Activated CD8-positive, alpha-beta memory T cell treated with anti-CD3 and anti-CD28 coated beads for 48 hours (primary cell): ENCODE measurements at regions not wholly inside any gene's neighbourhood (a gene's known extent, or its start where the extent isn't known, plus 50 kb on each side); places are given as distances from the start of the nearest gene placed in this dataset.
"Not testable (repeated sequence)": the region's sequence is repeated elsewhere in the genome, so short reads cannot be mapped to it uniquely, and the experiment has no call there.

Source experiments
- DNase-seq, 3 experiments: peaks; one replicate each; pipeline ENCODE4 v3.0.0-alpha.2; 2020; ENCODE audit warnings: low read depth in 2 of 3, low spot score in 2 of 3

DNA sequence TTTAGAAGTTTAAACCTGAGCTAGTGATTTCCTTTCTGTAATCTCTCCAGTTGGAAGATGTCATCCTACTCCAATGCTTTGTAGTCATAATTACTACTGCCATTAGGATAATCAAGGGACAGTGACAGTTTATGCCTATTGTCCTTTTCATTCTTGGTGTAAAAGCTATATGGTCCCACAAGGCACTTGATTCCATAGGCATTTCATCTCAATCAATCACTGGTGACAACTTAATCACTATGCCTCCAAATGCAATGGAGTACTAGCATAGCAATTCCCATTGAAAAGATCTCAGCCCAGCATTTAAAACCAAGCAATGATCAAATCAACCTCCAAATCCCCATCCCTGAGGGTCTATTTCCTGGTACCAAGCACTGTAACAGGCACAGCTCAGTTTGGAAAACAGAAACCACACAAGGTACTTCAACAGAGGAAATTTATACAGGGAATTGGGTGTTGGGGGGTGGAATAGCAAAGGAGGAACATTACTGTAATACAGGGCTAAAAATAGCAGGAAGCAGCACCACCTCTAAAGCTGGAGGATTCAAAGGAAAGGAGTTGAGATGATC lies 51.0 kb downstream of the FHIP2A start:
- no peak for DNase-seq

DNA sequence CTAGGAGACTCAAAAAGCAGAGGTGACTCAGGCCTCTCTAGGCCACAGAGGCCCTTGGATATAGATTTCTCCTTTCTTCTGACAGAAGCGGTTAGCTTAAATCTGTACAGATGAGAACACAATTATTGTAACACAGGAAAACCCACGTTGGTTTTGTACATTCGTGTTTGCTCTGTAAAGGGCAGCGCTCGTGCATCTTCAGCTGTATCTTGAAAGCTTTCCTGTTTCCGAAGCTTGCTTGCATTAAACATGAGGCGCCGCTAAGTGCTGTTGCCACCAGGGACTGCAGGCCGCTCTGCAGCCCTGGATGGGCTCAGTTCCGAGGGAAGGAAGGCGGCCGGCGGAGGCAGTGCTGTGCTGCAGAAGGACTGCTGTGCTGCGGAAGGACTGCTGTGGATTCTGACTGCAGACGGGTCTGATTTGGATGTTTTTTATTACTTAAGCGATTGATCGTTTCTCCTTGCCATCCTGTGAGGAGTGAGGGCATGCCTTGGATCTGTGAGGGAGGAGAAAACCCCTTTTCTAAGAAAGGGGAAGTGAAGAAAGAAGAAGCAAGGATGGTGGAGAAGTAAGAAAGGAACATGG lies 53.3 kb downstream of the FHIP2A start:
- no peak for DNase-seq

DNA sequence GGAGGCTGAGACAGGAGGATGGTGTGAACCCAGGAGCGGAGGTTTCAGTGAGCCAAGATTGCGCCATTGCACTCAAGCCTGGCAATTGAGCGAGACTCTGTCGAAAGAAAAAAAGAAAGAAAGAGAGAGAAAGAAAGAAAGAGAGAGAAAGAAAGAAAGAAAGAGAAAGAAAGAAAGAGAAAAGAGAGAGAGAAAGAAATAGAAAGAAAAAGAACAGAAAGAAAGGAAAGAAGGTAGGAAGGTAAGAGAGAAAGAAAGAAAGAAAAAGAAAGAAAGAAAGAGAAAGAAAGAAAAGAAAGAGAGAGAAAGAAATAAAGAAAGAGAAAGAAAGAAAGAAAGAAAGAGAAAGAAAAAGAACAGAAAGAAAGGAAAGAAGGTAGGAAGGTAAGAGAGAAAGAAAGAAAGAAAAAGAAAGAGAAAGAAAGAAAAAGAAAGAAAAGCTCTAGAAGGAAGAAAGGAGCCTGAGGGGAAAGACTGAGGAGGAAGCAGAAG lies 54.1 kb downstream of the FHIP2A start:
- DNase-seq: not testable (repeated sequence)

- DNase-seq: no peak
These were observed 54.6 kb downstream of the FHIP2A start for GRCh38 chr10:114876169-114876568.

DNA sequence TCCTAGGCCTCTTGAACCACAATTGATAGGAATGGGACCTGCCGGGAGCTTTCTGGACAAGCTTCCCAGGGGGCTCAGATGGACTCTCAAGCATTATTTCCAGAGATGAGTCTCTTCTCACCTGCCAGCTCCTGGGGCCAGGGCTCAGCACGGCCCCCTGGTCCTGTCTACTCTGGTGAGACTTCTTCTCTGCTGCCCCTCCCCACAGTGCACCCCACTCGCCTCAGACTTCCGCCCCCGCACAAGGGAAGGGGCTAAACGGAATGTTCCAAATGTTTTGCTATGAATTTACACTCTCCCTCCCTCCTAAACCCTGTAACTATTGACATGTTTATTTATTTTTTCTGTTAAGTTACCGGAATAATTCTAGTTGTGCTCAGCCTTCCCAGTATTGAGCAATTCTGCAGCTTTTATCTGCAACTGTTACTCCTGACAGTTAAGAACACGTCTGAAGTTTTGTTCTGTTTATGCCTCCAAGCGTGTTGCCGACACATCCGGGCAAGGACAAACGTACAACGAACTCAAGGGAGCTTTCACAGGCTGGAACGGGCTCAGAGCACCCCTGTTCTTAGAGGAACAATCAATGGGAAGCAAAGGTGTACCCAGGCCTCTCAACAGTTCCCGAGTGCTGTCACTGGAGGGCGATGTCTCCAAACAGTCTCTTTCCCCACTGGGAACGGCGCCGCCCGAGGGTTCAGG lies 55.2 kb downstream of the FHIP2A start:
- DNase-seq: peak in 1 of 3 experiments; percentile 11

- DNase-seq: no peak
These were observed 55.7 kb downstream of the FHIP2A start for GRCh38 chr10:114877301-114877644.

DNA sequence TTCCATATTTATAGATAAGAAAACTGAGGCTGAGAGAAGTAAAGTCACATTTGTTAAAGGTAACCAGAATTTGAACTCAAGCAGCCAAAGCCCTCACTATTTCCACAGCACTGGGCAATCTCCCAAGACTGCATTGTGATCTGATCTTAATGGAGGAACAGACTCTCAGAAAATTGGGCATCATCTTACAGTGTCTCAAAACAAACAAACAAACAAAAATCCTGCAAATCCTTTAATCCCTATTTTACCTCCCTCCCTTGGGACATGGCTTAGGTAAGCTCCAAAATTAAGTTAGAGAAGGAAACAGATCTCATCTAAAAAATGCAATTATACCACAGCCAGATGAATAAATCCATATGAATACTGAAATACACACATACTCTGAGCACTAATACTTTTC lies 57.5 kb downstream of the FHIP2A start:
- no peak for DNase-seq

- DNase-seq: no peak
These were observed 58.1 kb downstream of the FHIP2A start for GRCh38 chr10:114879541-114880158.

DNA sequence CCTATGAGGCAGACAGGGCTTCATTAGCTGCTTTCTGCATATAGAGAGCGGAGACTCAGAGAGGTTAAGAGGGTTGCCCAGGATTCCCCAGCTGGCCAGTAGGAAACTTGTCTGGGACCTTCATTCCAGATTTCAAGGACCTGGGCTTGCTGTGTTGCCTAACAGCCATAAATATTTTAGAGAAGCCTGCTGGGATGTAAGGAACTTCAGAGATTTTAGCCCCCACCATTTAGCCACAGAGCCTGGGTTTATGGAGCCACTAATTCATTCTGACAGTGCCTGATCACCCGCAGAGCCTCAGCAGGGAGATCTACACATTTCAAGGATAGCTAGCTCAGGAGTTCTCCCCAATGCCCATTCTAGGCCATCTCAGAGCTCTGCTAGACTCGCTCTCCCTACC lies 56.6 kb upstream of the TRUB1 start:
- DNase-seq: no peak

GRCh38 chr10:114881901-114882300 lies 56.1 kb upstream of the TRUB1 start:
- no peak for DNase-seq

DNA sequence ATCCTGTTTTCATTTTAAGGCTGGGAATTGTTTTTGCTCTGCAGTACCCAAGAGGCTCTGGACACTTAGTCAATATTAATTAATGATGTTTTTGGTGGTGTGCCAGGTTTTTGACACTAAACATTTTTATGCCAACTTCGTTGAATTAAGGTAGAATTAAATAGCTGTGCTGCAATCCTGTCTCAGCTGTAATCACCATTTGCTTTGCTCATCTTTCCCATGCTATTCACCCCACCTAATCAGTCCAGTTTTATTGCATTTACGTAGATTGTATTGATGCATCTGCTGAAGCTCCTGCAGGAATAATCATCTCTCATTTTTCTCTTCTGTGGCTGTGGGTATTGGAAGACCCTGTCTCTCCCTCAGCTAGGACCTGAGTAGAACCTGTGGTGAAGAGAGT lies 52.6 kb upstream of the TRUB1 start:
- DNase-seq: no peak
